ENCODE measurements at regions not wholly inside any gene's neighbourhood (a gene's known extent, or its start where the extent isn't known, plus 50 kb on each side); places are given as distances from the start of the nearest gene placed in this dataset.

GRCh38 chr10:43903451-43903850 lies 254.8 kb upstream of the ZNF32 start:
- no peak overlapping the region for H2AFZ ChIP-seq (ENCODE audit: insufficient read depth, low read depth, low read length, poor library complexity, severe bottlenecking)
- H3K4me3 Mint-ChIP-seq: no peak overlapping the region

GRCh38 chr10:43902842-43903241 lies 254.2 kb upstream of the ZNF32 start:
- Mint-ChIP-seq H3K4me3 (no peak overlapping the region), H3K27ac (no peak overlapping the region), H3K36me3 (no peaks in the 10 kb centered on the region), H3K27me3 (ENCODE audit: low read depth in 3 of 3) (peaks cover 17 to 35% (median 19%) of the 10 kb centered on the region in 3 donors), H3K4me1 (no peaks in the 10 kb centered on the region), H3K9me3 (peaks cover 0 to 3% (median 0%) of the 10 kb centered on the region in 7 donors)
- DNase-seq: no peak
- Histone ChIP-seq H3K4me1 (ENCODE audit: control insufficient read depth in 1 of 2, insufficient read depth in 2 of 2, low read length in 2 of 2) (no peaks in the 10 kb centered on the region), H4K20me1 (ENCODE audit: insufficient read depth, low read length) (no peaks in the 10 kb centered on the region), H2AFZ (ENCODE audit: insufficient read depth, low read depth, low read length, poor library complexity, severe bottlenecking) (no peak overlapping the region), H3K4me3 (replicated peaks in 1 of 3; ENCODE audit: low read depth in 2 of 3, low read length in 3 of 3) (no peak overlapping the region), H3K9me3 (replicated peaks in 1 of 2; ENCODE audit: control insufficient read depth in 1 of 2, insufficient read depth in 1 of 2, low read length in 2 of 2) (no peaks in the 10 kb centered on the region), H3K36me3 (replicated peaks in 1 of 2; ENCODE audit: control insufficient read depth in 1 of 2, insufficient read depth in 2 of 2, low read length in 2 of 2) (no peaks in the 10 kb centered on the region), H3K4me2 (replicated peaks; ENCODE audit: extremely low read depth, low read length, poor library complexity, severe bottlenecking) (no peak overlapping the region), H3K79me2 (ENCODE audit: insufficient read depth, low read length) (no peaks in the 10 kb centered on the region), H3K27me3 (ENCODE audit: control insufficient read depth in 2 of 2, insufficient read depth in 2 of 2, low read length in 2 of 2) (peaks cover 4 to 8% of the 10 kb centered on the region in 2 donors), H3K9ac (ENCODE audit: insufficient read depth, low read length, poor library complexity, severe bottlenecking) (no peak overlapping the region), H3K27ac (ENCODE audit: low read depth in 1 of 2, low read length in 2 of 2) (no peak overlapping the region)
- intact Hi-C loops (cut with micrococcal nuclease): no loop called here
- no peak for TF ChIP-seq CTCF (IDR thresholded peaks at IDR 0.05)
- WGBS (ENCODE audit: insufficient coverage): 100% methylated on average over 2 of the region's 4 CpGs

More at GRCh38 chr10:43903451-43903850, 254.8 kb upstream of the ZNF32 start:
- Histone ChIP-seq H3K9me3 (replicated peaks in 1 of 2; ENCODE audit: control insufficient read depth in 1 of 2, insufficient read depth in 1 of 2, low read length in 2 of 2) (no peaks in the 10 kb centered on the region), H4K20me1 (ENCODE audit: insufficient read depth, low read length) (no peaks in the 10 kb centered on the region), H3K27ac (ENCODE audit: low read depth in 1 of 2, low read length in 2 of 2) (no peak overlapping the region), H3K4me2 (replicated peaks; ENCODE audit: extremely low read depth, low read length, poor library complexity, severe bottlenecking) (no peak overlapping the region), H3K9ac (ENCODE audit: insufficient read depth, low read length, poor library complexity, severe bottlenecking) (no peak overlapping the region), H3K4me3 (replicated peaks in 1 of 3; ENCODE audit: low read depth in 2 of 3, low read length in 3 of 3) (no peak overlapping the region), H3K4me1 (ENCODE audit: control insufficient read depth in 1 of 2, insufficient read depth in 2 of 2, low read length in 2 of 2) (no peaks in the 10 kb centered on the region), H3K27me3 (ENCODE audit: control insufficient read depth in 2 of 2, insufficient read depth in 2 of 2, low read length in 2 of 2) (peaks cover 4 to 8% of the 10 kb centered on the region in 2 donors), H3K36me3 (replicated peaks in 1 of 2; ENCODE audit: control insufficient read depth in 1 of 2, insufficient read depth in 2 of 2, low read length in 2 of 2) (no peaks in the 10 kb centered on the region), H3K79me2 (ENCODE audit: insufficient read depth, low read length) (no peaks in the 10 kb centered on the region)
- Mint-ChIP-seq H3K4me1 (no peaks in the 10 kb centered on the region), H3K27ac (no peak overlapping the region), H3K9me3 (peaks cover 0 to 3% (median 0%) of the 10 kb centered on the region in 7 donors), H3K36me3 (no peaks in the 10 kb centered on the region), H3K27me3 (ENCODE audit: low read depth in 3 of 3) (peaks cover 17 to 38% (median 19%) of the 10 kb centered on the region in 3 donors)
- no peak for TF ChIP-seq CTCF (IDR thresholded peaks at IDR 0.05)
- 88% methylated on average over 5 of the region's 7 CpGs for WGBS (ENCODE audit: insufficient coverage)
- DNase-seq: no peak
- intact Hi-C loops (cut with micrococcal nuclease): no loop called here
